ENCODE measurements at regions not wholly inside any gene's neighbourhood (a gene's known extent, or its start where the extent isn't known, plus 50 kb on each side); places are given as distances from the start of the nearest gene placed in this dataset.

GRCh38 chr2:2723064-2723463 lies 392.0 kb upstream of the MYT1L start:
- TF ChIP-seq POLR2AphosphoS5 (IDR thresholded peaks at IDR 0.05): no peak
- TF ChIP-seq, protein P1, sequence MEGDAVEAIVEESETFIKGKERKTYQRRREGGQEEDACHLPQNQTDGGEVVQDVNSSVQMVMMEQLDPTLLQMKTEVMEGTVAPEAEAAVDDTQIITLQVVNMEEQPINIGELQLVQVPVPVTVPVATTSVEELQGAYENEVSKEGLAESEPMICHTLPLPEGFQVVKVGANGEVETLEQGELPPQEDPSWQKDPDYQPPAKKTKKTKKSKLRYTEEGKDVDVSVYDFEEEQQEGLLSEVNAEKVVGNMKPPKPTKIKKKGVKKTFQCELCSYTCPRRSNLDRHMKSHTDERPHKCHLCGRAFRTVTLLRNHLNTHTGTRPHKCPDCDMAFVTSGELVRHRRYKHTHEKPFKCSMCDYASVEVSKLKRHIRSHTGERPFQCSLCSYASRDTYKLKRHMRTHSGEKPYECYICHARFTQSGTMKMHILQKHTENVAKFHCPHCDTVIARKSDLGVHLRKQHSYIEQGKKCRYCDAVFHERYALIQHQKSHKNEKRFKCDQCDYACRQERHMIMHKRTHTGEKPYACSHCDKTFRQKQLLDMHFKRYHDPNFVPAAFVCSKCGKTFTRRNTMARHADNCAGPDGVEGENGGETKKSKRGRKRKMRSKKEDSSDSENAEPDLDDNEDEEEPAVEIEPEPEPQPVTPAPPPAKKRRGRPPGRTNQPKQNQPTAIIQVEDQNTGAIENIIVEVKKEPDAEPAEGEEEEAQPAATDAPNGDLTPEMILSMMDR (IDR thresholded peaks at IDR 0.05): no peak
